Breast epithelium (tissue), 3 donors: ENCODE measurements at regions not wholly inside any gene's neighbourhood (a gene's known extent, or its start where the extent isn't known, plus 50 kb on each side); places are given as distances from the start of the nearest gene placed in this dataset.

ENCODE experiments used
- CTCF ChIP-seq, 3 donors: fragments of 450-650 bp; IDR thresholded peaks; one replicate each; pipeline ENCODE4 v1.5.1; 2016 to 2017; ENCODE audit warnings: antibody characterized with exemption in 3 of 3, mild to moderate bottlenecking in 3 of 3, moderate library complexity in 3 of 3
- POLR2AphosphoS5 ChIP-seq, 3 donors: sonication (generic); formaldehyde crosslinking; IDR thresholded peaks; one replicate each; pipeline ENCODE4 v1.6.1; 2017; ENCODE audit warnings: antibody characterized with exemption in 3 of 3

- TF ChIP-seq CTCF (IDR thresholded peaks at IDR 0.05), result no peak
- no peak for TF ChIP-seq POLR2AphosphoS5 (IDR thresholded peaks at IDR 0.05)
Observed at GRCh38 chr13:99873141-99873540, 98.4 kb downstream of the ZIC5 start.
